ENCODE measurements at regions not wholly inside any gene's neighbourhood (a gene's known extent, or its start where the extent isn't known, plus 50 kb on each side); places are given as distances from the start of the nearest gene placed in this dataset.

DNA sequence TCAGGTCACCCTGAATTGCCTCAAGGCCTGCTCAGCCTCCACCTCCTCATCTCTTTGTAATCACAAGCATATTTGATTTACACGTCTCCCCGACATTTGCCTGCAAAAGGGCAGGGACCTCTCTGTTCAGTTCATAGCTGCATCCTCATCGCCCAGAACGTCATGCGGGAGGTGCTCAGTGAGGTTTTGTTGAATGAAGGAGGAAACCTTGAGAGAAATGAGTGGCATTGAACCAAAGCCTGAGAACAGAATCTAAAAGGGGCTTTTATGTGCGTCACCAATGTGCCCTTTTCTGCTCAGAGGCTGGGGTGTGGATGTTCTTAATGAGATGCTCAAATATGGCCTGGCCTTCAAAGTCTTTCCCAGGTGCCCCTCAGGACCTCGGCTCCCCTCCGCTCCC lies 50.0 kb upstream of the LHX5 start:
- DNase-seq (ENCODE audit: low read depth) = no peak
